Limb (tissue), 2 donors: ENCODE measurements at regions not wholly inside any gene's neighbourhood (a gene's known extent, or its start where the extent isn't known, plus 50 kb on each side); places are given as distances from the start of the nearest gene placed in this dataset.

ENCODE experiments used
- DNase-seq, 2 donors: peaks; one replicate each; pipeline ENCODE4 v3.0.0-alpha.2; 2016; ENCODE audit errors: extremely low spot score in 2 of 2

DNA sequence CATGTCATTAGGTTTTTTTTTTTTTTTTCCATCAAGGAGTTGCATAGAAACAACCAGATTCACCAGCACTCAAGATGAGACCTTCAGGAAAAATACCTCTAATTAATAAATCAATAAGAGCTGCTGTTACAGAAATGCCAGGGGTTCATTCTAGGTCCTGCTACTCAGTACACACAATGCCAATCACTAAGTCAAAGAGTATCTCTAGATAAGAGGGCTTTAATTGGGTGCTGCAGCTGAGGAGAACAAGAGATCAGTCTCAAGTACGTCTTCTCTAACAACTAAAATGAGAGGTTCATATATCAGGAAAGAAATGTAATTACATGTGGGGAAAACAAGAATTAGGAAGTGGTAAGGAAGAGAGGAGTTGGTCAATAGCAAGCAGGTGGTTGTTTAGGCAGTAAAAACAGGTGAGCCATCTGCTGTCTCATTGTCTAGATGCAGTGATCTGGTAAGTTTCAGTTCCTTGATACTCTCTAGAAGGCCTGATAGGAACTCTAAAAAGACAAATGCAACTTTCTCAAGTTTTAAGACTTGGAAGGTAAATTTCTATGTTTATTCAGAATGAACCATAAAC is 272.9 kb upstream of the ZWINT start:
- DNase-seq: no peak

DNA sequence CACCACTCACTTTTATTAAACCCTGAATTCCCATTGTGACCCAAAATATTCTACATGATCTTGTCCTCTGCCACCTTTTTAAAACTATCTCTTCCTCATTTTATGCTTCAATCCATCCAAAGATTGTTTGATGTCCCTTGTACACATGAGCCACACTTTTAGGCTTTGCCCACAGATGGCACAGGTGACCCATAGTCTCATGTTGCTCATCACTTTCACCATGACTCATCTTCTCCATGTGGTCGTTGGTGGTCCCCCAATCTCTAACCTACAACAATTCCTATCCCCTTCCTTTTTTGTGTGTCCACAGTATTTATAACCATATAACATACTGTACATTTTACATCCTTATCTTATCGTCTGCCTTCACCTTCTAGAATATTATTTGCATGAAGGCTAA is 271.5 kb upstream of the ZWINT start:
- DNase-seq: no peak

DNA sequence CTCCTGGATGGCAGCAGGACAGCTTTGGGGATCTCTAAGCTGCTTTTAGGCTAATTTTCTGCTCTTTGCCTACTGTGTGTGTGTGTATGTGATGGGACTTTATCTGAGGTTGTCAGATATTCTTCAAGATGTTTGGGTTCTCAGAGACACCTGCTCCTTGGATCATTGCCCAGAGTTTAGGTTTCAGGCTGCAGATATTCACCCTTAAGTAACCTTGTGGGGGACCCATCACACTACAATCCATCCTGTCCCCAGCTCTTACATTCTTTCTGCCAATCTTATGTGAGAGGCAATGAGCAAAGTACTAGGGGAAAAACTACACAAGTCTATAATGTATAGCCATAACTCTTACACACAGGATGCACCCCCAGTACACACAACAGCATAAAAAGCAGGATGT is 263.0 kb upstream of the ZWINT start:
- no peak for DNase-seq

DNA sequence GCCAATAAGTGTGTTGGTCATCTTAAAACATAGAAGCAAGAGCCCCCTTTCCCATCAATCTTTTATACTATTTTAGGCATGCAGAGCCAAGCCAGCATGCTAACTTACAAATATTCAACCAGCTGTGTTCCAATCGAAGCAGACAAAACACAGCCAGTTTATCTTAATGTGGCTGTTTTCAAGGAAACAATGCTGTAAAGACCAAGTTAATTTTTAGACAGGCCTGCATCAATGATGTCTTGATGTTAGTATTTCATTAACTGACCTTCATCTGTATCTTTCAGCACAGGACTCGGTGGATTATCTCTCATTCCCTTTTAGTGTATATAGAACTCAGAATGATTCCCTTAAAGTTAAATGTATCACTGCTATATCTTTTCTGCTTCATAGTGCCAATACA is 262.0 kb upstream of the ZWINT start:
- no peak for DNase-seq

DNA sequence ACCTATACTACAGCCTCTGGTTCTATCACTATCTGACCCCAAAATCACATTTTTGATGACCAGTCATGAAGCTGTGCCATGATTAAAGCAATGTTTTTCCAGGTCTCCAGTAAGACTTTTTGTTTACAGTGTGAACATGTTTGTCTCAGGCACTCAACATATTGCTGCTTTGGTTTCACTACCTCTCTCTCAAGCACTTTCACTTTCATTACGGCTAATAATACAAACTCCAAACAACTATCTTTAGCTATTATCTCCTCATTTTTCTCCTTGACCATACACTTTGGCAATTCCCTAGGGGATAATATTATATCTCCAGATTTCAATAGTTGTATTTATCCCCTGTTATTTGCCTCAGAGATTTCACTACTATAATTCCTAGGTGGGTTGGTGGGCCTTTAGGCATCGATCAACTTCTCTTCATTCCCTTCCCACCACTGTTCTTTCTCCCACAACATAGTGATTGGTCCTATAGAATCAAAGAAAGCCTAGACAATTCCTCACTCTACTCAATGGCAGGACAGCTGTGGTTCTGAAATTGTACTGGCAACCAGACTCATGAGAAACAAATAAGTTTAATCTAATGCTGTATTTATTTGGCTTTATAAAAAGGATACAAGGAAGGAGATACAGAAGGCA is 261.4 kb upstream of the ZWINT start:
- DNase-seq: no peak

DNA sequence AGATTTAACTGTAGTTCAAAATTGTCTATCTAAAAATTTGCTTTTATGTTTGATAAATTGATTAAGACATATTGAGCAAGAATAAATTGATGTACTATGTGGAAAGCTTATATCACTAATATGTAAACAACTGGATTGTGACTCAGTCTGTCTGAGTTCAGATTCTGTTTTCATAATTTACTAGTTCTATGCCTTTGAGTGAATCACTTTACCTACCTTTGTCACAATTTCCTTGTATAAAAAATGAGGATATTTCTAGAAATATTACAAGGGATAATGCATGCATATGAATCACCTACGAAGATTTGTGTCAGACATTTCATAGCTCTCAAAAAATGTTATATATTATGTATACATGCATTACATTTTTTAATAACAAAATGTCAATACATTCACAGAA is 245.1 kb upstream of the ZWINT start:
- DNase-seq: no peak

DNA sequence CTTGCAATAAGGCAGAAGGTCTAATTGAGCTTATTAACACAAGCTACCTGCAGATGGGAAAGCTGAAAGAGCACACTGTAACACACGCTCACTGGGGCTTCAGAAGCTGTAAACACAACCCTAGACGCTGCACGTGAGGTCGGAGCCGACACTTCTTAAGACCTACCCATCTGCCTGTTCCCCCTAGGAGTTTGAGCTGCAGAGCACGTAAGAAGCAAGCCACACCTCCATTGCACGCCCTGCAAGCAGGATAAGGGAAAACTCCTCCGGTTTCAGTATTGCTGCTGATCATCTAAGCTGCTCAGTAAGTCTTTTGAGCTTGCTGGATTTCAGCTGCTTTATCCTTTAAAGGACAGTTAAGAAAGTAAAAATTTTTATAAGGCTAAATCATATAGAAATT is 244.0 kb upstream of the ZWINT start:
- no peak for DNase-seq

DNA sequence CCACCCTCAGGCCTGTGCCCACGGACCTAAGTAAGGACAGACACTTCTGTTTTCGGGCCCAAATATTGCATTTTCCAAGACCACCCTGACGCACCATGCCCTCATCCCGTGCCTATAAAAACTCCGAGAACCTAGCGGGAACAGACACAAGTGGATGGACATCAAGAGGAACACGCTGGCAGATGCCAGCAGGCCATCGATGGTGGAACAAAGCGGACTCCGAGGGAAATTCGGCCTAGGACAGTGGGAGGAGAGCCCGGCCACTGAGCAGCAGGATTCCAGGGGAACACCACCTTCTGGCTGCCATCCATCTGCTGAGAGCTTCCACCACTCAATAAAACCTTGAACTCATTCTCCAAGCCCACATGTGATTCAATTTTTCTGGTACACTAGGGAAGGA is 243.6 kb upstream of the ZWINT start:
- no peak for DNase-seq

DNA sequence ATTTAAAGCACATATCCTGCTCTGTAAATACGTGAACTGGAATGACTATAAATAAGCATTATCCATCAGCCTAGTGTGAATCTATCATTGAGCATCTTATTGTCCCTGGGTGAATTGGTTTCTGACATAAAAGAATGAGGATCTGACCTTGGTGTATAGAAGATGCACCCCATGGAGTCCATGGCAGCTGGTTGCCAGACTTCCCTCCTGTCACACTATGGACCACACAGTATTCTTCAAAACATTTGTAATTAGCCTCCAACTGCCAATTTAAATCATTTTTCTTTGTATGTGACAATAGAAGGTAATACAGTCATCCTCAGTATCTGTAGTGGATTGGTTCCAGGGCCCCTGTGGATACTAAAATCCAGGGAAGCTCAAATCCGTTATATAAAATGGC is 238.1 kb upstream of the ZWINT start:
- no peak for DNase-seq

DNA sequence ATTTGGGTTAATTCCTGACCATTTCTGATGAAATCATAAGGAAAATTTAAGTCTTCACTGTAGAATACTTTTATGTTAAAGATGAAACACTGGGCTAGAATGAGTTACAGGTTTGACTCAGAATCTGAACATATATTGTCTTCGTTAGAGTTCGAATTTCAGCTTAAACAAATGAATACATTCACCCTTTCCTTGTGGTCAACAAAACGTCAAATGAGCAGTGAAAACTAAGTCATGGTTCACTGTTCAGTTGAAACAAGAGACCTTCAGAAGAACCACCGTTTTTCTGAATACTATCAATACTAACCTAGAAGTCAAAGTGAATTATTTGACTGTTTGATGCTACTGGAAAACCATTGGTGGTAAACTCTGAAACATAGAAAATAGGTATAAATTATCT is 235.2 kb upstream of the ZWINT start:
- DNase-seq: no peak

DNA sequence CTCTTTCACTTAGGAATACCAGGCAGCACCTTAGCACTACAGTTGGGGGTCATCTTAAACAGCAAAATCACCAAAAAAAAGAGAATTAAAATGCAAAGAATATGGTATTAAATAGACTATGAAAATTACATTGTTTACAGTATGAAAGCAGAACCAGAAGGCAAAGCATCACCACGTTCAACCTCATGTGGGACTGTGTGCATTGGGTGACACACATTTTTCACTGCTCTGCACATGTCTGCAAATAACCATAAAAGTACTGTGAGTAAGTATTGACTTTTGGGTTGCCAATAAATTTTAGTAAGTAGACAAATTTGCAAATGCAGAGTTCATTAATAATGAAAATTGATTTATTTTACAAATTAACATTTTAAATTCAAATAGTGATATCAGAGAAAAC is 232.1 kb upstream of the ZWINT start:
- DNase-seq: no peak

DNA sequence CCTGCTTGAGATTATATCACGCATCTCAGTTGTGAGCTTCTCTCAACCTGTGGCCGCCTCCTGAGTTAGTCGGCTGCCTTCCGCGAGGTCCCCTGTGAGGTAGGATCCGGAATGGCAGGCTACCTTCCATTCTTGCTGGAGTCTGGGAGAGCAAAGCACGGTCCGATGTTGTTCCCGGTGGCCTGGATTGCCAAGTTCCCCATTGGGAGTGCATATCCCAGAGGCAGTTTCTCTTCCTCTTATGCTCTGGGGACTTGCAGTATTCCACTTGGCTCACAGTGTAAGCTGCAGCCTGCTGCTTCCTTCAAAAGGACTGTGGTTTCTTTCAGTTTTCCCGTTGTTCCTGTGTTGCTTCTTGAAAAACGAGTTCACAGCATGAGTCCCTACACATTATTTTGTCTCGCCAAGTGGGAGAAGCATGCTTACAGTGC is 225.4 kb upstream of the ZWINT start:
- DNase-seq: no peak

DNA sequence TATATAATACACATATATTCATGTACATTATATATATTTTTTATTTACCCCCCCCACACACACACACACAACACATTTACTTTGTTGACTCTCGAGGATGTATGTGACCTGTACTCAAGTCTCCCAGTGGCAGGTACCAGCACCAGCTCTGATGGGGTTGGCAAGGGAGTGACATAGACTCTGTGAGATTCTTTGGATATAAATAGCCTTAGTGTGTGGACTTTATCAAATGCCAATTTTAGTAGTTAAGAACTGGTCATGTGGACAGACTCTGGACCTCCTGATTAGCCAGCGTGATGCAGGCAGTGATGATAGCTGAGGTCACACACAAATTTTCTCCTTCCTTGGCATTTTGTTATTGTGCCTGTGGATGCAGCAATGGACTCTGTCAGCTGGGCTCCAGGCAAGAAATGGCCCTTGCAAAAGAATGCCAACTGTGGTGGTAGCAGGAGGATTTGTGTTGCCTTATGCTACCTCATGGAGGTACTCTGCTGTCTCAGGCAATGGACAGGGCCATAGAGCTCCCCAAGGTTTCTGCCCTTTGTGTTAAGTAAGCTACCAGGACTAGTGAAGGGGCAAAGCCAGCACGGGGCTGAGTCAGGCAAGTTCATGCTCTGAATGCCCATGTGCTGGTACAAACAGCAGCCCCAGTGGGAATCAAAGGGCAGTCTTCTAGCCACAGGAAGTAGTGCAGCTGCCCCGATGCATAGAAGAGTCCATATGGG is 224.6 kb upstream of the ZWINT start:
- no peak for DNase-seq

DNA sequence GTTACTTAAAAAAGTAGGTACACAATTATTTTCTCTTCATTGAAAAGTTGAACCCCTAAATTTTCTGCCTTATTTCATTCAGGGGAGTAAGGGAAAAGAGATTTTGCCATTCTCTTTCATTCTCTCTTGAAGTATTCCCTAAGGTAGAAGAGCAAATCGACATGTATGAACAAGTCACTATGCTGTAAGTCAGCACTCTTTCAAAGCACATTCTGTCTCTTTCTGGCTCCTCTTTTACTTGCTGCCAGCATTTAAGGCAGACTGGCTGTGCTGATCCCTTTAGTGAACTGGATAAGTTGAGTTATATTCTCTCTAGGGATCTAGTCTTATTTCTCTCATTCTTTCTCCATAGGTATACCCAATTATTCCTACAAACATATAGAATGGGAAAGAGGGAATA is 222.3 kb upstream of the ZWINT start:
- no peak for DNase-seq

DNA sequence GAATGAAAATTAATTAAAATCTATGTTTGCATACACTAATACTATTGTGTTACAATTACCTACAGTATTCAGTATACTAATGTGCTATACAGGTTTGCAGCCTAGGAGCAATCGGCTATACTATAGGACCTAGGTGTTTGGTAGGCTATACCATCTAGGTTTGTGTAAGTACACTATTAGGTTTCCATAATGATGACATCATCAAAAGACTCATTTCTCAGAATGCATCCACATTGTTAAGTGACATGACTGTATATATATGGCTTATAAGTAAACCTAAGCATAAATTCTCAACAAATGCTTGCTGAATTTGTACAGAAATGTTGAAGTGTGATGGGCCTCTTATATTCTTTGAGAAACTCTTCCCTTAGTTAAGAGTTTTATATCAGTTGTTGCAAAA is 206.5 kb upstream of the ZWINT start:
- DNase-seq: no peak

DNA sequence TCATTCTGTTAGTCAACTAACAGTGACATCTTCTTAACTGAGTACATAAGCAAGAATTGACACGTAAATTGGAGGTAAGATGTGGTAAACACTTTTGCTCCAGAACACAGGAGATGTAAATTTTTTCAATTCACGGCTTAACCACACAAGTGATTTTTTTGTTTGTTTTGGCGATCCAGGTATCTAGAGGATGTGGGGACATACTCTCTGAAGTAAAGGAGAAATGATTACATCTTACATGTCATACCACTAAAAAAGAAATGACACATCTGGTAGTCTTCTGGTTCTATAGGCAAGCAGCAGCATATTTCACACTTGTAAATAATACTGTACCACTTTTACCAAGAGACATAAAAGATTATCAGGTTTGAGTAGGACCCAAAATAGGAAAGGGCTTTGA is 200.3 kb upstream of the ZWINT start:
- no peak for DNase-seq

DNA sequence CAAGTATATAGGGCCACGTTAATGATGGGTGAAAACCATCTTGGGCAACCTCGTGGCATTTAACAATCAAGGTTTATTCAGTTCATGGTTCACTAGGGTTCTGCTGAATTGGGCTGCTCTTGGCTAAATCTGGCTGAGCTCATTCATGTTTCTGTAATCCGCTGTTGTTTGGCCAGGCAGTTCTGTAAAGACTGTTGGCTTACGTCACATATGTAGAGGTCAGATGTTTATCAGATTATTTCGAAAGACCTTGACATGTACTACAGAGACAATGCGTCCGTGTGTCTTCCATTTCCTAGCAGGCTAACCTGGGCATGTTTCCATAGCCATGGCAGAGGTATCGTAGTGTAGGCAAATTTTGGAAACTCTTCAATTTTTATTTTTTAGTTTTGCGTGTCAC is 190.0 kb upstream of the ZWINT start:
- DNase-seq: no peak

DNA sequence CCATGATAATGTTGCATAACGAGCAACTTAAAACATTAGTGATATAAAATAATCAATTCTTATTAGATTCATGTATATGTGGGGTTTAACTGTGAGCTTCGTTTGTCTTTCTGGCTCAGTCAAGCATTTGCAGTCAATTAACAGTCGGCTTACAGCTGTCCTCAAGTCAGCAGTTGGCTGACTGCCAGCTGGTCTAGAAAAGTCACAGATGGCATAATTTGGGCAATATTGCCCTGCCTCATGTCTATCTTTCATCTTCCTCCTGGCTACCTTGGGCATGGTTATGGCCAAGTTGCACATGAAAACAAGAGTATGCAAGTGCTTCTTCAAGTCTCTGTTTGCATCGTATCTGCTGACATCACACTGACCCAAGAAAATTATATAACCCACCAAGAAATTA is 186.1 kb upstream of the ZWINT start:
- no peak for DNase-seq

DNA sequence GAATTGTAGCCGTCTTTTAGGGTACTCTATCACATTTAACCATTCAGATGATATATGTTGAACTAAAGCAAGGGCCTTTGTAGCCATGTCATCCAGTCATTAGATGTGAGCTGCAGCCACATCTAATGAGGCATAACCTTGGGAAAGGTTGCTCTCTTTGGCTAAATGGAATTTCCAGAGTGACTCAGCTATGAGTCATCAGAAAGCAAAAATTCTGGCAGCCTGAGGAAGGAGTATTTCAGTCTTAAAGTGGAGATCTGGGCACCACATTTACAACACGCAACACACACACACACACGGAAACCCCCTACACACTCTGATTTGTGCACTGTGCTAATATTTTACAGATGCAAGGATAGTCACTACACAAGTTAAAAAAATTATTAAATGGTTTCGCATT is 176.9 kb upstream of the ZWINT start:
- no peak for DNase-seq

DNA sequence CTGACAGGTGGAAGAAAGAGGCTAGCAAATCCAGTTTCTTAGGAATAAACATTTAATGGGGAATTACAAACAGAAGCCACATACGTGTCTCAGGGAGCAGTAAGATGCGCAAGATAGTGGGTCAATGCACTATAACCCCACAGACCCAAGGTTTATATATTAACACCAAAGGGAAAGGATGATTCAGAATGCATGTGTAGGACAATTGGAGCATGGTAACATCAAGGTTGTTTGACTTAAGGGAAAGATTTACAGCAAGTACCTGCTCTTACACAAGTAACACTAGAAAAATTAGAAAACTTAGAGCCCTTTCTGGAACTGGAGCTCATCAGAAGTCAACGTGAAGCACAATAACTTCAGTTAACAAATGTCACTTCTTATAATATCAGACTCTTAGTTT is 161.1 kb upstream of the ZWINT start:
- no peak for DNase-seq

DNA sequence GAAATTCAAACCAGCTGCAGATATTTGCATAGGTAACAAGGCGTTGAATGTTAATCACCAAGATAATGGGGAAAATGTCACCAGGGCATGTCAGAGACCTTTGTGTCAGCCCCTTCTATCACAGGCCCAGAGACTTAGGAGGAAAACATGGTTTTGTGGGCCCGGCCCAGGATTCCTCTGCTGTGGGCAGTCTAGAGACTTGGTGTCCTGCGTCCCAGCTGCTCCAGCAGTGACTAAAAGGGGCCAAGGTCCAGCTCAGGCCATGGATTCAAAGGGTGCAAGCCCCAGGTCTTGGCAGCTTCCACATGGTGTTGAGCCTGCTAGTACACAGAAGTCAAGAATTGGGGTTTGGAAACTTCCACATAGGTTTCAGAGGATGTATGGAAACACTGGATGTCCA is 147.5 kb upstream of the ZWINT start:
- no peak for DNase-seq

DNA sequence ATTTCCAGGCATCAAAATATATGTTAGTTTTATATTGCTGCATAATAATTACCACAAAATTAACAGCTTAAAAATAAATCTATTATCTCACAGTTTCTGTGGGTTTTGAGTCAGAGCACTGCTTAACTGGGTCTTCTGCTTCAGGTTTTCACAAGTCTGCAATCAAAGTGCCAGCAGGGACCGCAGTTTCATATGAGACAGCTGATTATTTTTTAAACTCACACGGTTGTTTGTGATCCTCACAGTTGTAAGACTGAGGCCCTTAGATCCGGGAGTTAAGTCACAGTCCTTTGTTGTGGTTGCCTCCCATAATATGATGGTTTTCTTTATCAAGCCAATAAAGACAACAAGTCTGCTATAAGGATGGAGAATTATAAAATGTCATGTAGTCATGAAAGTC is 146.0 kb upstream of the ZWINT start:
- DNase-seq: no peak

DNA sequence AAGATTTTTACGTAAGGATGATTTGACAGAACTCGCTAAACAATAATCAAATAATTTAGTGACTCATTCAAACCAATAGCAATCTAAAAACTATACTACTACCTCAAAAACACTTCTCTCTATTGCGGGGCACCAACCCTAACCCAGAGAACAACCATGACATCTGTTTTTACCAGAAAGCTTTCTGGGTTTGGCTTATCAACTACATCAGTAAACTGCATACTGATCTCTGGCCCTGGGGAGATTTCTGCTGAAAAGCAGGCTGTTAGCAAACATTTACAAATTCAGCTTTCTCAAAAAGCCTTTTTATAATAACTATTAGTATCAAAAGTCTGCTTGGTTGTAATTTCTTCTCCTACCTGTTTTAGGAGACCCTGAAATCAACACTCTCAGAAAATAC is 144.5 kb upstream of the ZWINT start:
- DNase-seq: no peak

DNA sequence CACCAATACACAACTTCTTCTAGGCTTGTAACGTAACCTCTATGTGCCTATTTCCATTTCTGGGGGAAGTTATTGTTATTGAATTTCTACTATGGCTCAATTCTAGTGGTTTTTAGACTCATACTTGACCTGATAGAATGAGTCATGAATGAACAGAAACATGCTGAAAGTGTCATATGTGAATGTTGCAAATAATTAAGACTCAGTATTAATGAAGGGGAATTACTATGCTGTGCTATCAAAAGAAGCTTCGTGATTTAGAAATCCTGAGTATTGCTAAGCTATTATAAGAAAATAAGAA is 135.1 kb upstream of the ZWINT start:
- no peak for DNase-seq
